Neural crest cell (in vitro differentiated cells): ENCODE measurements at regions not wholly inside any gene's neighbourhood (a gene's known extent, or its start where the extent isn't known, plus 50 kb on each side); places are given as distances from the start of the nearest gene placed in this dataset.

Experiments used
- DNase-seq: peaks from one replicate; pipeline ENCODE4 v3.0.0; 2021; ENCODE audit warnings: low read depth, mixed read lengths, low spot score
- H3K27ac Mint-ChIP-seq: one replicate; pipeline ENCODE4 v1.8.0; 2021; ENCODE audit warnings: mild to moderate bottlenecking, mixed read lengths; ENCODE audit not compliant: unreplicated experiment
- H3K27me3 Mint-ChIP-seq: 2 replicates; pipeline ENCODE4 v1.8.0; 2021; ENCODE audit warnings: low read depth, mild to moderate bottlenecking, mixed read lengths
- H3K36me3 Mint-ChIP-seq: 2 replicates; pipeline ENCODE4 v1.8.0; 2021; ENCODE audit warnings: low read depth, mild to moderate bottlenecking, mixed read lengths
- H3K4me1 Mint-ChIP-seq: 2 replicates; pipeline ENCODE4 v1.8.0; 2021; ENCODE audit warnings: mixed read lengths
- H3K4me3 Mint-ChIP-seq: one replicate; pipeline ENCODE4 v1.8.0; 2021; ENCODE audit warnings: mild to moderate bottlenecking, mixed read lengths
- H3K9me3 Mint-ChIP-seq: 2 replicates; pipeline ENCODE4 v1.8.0; 2021; ENCODE audit warnings: mixed read lengths
- TF ChIP-seq, protein P1 (sequence below): fragments of 200-600 bp; sonication (generic); conservative IDR thresholded peaks from 2 replicates; pipeline ENCODE4 v1.5.0; 2021; ENCODE audit warnings: antibody characterized with exemption, mild to moderate bottlenecking

DNA sequence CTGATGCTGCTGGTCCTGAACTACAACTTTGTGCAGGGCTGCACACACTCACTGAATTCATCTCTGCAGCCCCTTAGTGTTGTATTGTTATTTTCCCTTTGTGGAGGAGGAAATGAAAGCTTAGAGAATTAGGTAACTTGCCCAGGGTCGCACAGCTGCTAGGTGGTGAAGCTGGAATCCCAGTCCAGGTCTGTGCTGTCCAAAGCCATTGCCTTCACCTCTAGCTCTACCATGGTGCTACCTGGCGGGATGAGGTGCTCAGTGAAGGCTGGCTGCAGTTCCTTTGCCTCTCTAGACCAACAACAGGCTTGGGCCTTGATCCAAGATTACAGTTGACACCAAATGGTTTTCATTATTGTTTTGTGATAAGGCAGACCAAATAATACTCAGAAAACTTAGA, 177.8 kb upstream of the PITX1 start:
- Mint-ChIP-seq H3K9me3 (no peaks in the 10 kb centered on the region), H3K27me3 (peaks cover 15% of the 10 kb centered on the region), H3K4me1 (no peaks in the 10 kb centered on the region), H3K4me3 (no peak overlapping the region), H3K36me3 (no peaks in the 10 kb centered on the region), H3K27ac (no peak overlapping the region)
- TF ChIP-seq, protein P1, sequence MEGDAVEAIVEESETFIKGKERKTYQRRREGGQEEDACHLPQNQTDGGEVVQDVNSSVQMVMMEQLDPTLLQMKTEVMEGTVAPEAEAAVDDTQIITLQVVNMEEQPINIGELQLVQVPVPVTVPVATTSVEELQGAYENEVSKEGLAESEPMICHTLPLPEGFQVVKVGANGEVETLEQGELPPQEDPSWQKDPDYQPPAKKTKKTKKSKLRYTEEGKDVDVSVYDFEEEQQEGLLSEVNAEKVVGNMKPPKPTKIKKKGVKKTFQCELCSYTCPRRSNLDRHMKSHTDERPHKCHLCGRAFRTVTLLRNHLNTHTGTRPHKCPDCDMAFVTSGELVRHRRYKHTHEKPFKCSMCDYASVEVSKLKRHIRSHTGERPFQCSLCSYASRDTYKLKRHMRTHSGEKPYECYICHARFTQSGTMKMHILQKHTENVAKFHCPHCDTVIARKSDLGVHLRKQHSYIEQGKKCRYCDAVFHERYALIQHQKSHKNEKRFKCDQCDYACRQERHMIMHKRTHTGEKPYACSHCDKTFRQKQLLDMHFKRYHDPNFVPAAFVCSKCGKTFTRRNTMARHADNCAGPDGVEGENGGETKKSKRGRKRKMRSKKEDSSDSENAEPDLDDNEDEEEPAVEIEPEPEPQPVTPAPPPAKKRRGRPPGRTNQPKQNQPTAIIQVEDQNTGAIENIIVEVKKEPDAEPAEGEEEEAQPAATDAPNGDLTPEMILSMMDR, result no peak
- no peak for DNase-seq

- no peak overlapping the region for H3K4me3 Mint-ChIP-seq
These were observed 177.2 kb upstream of the PITX1 start for GRCh38 chr5:135211083-135211790.

DNA sequence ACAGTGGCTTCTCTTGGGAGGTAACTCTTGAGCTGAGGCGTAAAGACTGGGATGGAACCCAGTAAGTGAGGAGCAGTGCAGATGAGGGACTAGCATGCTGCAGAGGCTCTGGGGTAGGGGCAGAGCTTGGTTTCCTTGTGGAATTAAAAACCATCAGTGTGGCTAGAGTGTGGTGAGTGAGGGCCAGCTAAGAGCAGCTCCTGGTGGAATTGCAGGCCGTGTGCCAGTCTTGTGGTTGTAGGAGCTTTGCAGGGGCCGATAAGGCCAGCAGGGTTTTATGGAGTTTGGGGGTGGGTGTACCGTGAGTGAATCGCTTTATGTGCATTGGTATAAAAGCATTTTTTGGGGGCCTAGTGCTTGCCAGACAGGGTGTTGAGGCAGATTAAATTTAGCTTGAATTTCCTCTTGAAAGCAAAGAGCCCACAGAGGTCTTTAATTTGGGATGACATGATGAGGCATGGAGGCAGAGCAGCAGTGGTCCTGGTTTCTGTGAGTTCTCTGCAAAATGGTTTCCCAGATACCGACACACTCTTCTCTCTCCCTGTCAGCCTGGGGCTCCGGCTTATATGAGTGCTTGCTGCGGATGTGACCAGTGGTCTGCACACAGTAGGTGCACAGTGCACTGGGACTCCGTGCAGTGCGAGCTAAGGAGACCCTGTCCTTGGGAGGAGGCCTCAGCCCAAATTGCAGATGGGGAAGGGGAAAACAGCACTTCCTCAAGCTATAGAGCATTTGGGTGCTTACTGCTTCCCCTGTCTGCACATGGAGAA, 176.4 kb upstream of the PITX1 start:
- TF ChIP-seq, protein P1, result no peak
- Mint-ChIP-seq H3K4me3 (no peak overlapping the region), H3K27ac (no peak overlapping the region), H3K4me1 (no peaks in the 10 kb centered on the region), H3K9me3 (no peaks in the 10 kb centered on the region), H3K27me3 (peaks cover 8% of the 10 kb centered on the region), H3K36me3 (no peaks in the 10 kb centered on the region)
- no peak for DNase-seq

More at GRCh38 chr5:135211083-135211790, 177.2 kb upstream of the PITX1 start:
- no peaks in the 10 kb centered on the region for H3K36me3 Mint-ChIP-seq
- H3K27ac Mint-ChIP-seq, result no peak overlapping the region
- H3K27me3 Mint-ChIP-seq, result peaks cover 15% of the 10 kb centered on the region
- no peak for DNase-seq
- H3K4me1 Mint-ChIP-seq, result no peaks in the 10 kb centered on the region
- no peaks in the 10 kb centered on the region for H3K9me3 Mint-ChIP-seq
- TF ChIP-seq, protein P1, result no peak

- Mint-ChIP-seq H3K4me1 (no peaks in the 10 kb centered on the region), H3K27ac (no peak overlapping the region), H3K27me3 (no peaks in the 10 kb centered on the region), H3K9me3 (no peaks in the 10 kb centered on the region), H3K36me3 (no peaks in the 10 kb centered on the region), H3K4me3 (no peak overlapping the region)
- TF ChIP-seq, protein P1, result no peak
- DNase-seq, result no peak
These were observed 175.1 kb upstream of the PITX1 start for GRCh38 chr5:135208903-135209721.

GRCh38 chr5:135208555-135208902, 174.5 kb upstream of the PITX1 start:
- Mint-ChIP-seq H3K4me3 (no peak overlapping the region), H3K27ac (no peak overlapping the region), H3K36me3 (peaks cover 4% of the 10 kb centered on the region), H3K9me3 (peaks cover 4% of the 10 kb centered on the region), H3K27me3 (peaks cover 5% of the 10 kb centered on the region), H3K4me1 (no peaks in the 10 kb centered on the region)
- DNase-seq, result no peak
- TF ChIP-seq, protein P1, result no peak
